Activated CD4-positive, alpha-beta T cell treated with anti-CD3 and anti-CD28 coated beads for 36 hours (primary cell): ENCODE measurements at regions not wholly inside any gene's neighbourhood (a gene's known extent, or its start where the extent isn't known, plus 50 kb on each side); places are given as distances from the start of the nearest gene placed in this dataset.
A peak's percentile ranks its signal among the peaks of the same experiment; 100 is the strongest.

ENCODE experiments used
- ATAC-seq: fragments of 200-7000 bp; cut with Tn5 transposase; one replicate; pipeline ENCODE4 v1.10.0; 2021; ENCODE audit warnings: mild to moderate bottlenecking, moderate library complexity
- CTCF ChIA-PET: fragments of 350-600 bp; sonication (Branson Sonifier 250); formaldehyde crosslinking; loops from one replicate; lab custom pipeline; 2021; ENCODE audit warnings: antibody characterized with exemption; lab: Charles Lee
- POLR2A ChIA-PET: fragments of 350-600 bp; sonication (Branson Sonifier 250); formaldehyde crosslinking; loops from one replicate; lab custom pipeline; 2021; ENCODE audit warnings: antibody characterized with exemption, inconsistent platforms; lab: Charles Lee
- DNase-seq: peaks from one replicate; pipeline ENCODE4 v3.0.0-alpha.2; 2020
- H3K27ac Mint-ChIP-seq: one replicate; pipeline ENCODE4 v1.8.0; 2021; ENCODE audit warnings: mixed read lengths
- H3K27me3 Mint-ChIP-seq: one replicate; pipeline ENCODE4 v1.8.0; 2021; ENCODE audit warnings: mixed read lengths
- H3K36me3 Mint-ChIP-seq: one replicate; pipeline ENCODE4 v1.8.0; 2021; ENCODE audit warnings: low read depth, mixed read lengths
- H3K4me1 Mint-ChIP-seq: one replicate; pipeline ENCODE4 v1.8.0; 2021; ENCODE audit warnings: mixed read lengths
- H3K4me3 Mint-ChIP-seq: one replicate; pipeline ENCODE4 v1.8.0; 2021; ENCODE audit warnings: mild to moderate bottlenecking, moderate library complexity, mixed read lengths
- H3K9me3 Mint-ChIP-seq: one replicate; pipeline ENCODE4 v1.8.0; 2021; ENCODE audit warnings: low read depth, mixed read lengths
- intact Hi-C, 2 experiments: fragments of 100-400 bp; cut with DNase I in 1 of 2; cut with micrococcal nuclease in 1 of 2; formaldehyde crosslinking; loops; one replicate each; pipeline versions ENCODE4 v1.14.2 to v1.15.1; 2022 to 2024; cut with DNase I, micrococcal nuclease

- no peak overlapping the region for H3K4me3 Mint-ChIP-seq
- POLR2A ChIA-PET = no interaction called here
- no peak for ATAC-seq
- peaks cover 6% of the 10 kb centered on the region for H3K9me3 Mint-ChIP-seq
- H3K27me3 Mint-ChIP-seq = peaks cover 13% of the 10 kb centered on the region
- DNase-seq = no peak
- no peaks in the 10 kb centered on the region for H3K36me3 Mint-ChIP-seq
- CTCF ChIA-PET = no interaction called here
- H3K27ac Mint-ChIP-seq = no peak overlapping the region
- H3K4me1 Mint-ChIP-seq = no peaks in the 10 kb centered on the region
- intact Hi-C loops = no loop called here
These were observed 115.8 kb upstream of the LAMA2 start for GRCh38 chr6:128767150-128767549.

- peaks cover 21% of the 10 kb centered on the region for H3K27me3 Mint-ChIP-seq
- POLR2A ChIA-PET = no interaction called here
- no peak overlapping the region for H3K4me3 Mint-ChIP-seq
- H3K4me1 Mint-ChIP-seq = no peaks in the 10 kb centered on the region
- no peaks in the 10 kb centered on the region for H3K36me3 Mint-ChIP-seq
- H3K9me3 Mint-ChIP-seq = peaks cover 4% of the 10 kb centered on the region
- intact Hi-C loops = no loop called here
- DNase-seq = no peak
- CTCF ChIA-PET = no interaction called here
- no peak overlapping the region for H3K27ac Mint-ChIP-seq
- no peak for ATAC-seq
These were observed 119.2 kb upstream of the LAMA2 start for GRCh38 chr6:128763599-128764300.

GRCh38 chr6:128759901-128760300, 123.0 kb upstream of the LAMA2 start:
- no peaks in the 10 kb centered on the region for H3K36me3 Mint-ChIP-seq
- H3K4me3 Mint-ChIP-seq = no peak overlapping the region
- intact Hi-C loops = no loop called here
- no peaks in the 10 kb centered on the region for H3K4me1 Mint-ChIP-seq
- no peaks in the 10 kb centered on the region for H3K9me3 Mint-ChIP-seq
- ATAC-seq (no peak), DNase-seq (no peak)
- POLR2A ChIA-PET = interaction anchor here (0.7 kb wide), 1 partner anchor 183 kb away, joined by 3 read pairs; no protein-coding TSS in a partner anchor
- peaks cover 25% of the 10 kb centered on the region for H3K27me3 Mint-ChIP-seq
- CTCF ChIA-PET = no interaction called here
- H3K27ac Mint-ChIP-seq = no peak overlapping the region

GRCh38 chr6:128759447-128759846, 123.5 kb upstream of the LAMA2 start:
- CTCF ChIA-PET = no interaction called here
- no peaks in the 10 kb centered on the region for H3K36me3 Mint-ChIP-seq

GRCh38 chr6:128757961-128758360, 125.0 kb upstream of the LAMA2 start:
- H3K4me1 Mint-ChIP-seq = no peaks in the 10 kb centered on the region

More at GRCh38 chr6:128759447-128759846, 123.5 kb upstream of the LAMA2 start:
- ATAC-seq = no peak
- Mint-ChIP-seq H3K4me3 (no peak overlapping the region), H3K27me3 (peaks cover 23% of the 10 kb centered on the region), H3K4me1 (no peaks in the 10 kb centered on the region), H3K27ac (no peak overlapping the region), H3K9me3 (no peaks in the 10 kb centered on the region)
- intact Hi-C loops = no loop called here
- POLR2A ChIA-PET = interaction anchor here (0.7 kb wide), 1 partner anchor 184 kb away, joined by 3 read pairs; no protein-coding TSS in a partner anchor
- no peak for DNase-seq

GRCh38 chr6:128754658-128755256, 128.2 kb upstream of the LAMA2 start:
- intact Hi-C loops = no loop called here
- H3K4me3 Mint-ChIP-seq = no peak overlapping the region
- ChIA-PET CTCF (no interaction called here), POLR2A (no interaction called here)
- DNase-seq = no peak
- no peak for ATAC-seq
- H3K9me3 Mint-ChIP-seq = no peaks in the 10 kb centered on the region
- peaks cover 8% of the 10 kb centered on the region for H3K27me3 Mint-ChIP-seq
- H3K36me3 Mint-ChIP-seq = no peaks in the 10 kb centered on the region
- no peak overlapping the region for H3K27ac Mint-ChIP-seq
- no peaks in the 10 kb centered on the region for H3K4me1 Mint-ChIP-seq

More at GRCh38 chr6:128757961-128758360, 125.0 kb upstream of the LAMA2 start:
- Mint-ChIP-seq H3K27ac (no peak overlapping the region), H3K36me3 (no peaks in the 10 kb centered on the region), H3K4me3 (no peak overlapping the region), H3K27me3 (peaks cover 20% of the 10 kb centered on the region), H3K9me3 (no peaks in the 10 kb centered on the region)
- ChIA-PET POLR2A (no interaction called here), CTCF (no interaction called here)
- intact Hi-C loops = no loop called here
- DNase-seq = no peak
- ATAC-seq = no peak

- no peak overlapping the region for H3K4me3 Mint-ChIP-seq
- no peak overlapping the region for H3K27ac Mint-ChIP-seq
- no peak for ATAC-seq
- DNase-seq = no peak
- ChIA-PET POLR2A (no interaction called here), CTCF (interaction anchor here (1.4 kb wide), 1 partner anchor 7 kb away, joined by 4 read pairs; no protein-coding TSS in a partner anchor)
- peaks cover 11% of the 10 kb centered on the region for H3K27me3 Mint-ChIP-seq
- H3K4me1 Mint-ChIP-seq = no peaks in the 10 kb centered on the region
- H3K9me3 Mint-ChIP-seq = no peaks in the 10 kb centered on the region
- no peaks in the 10 kb centered on the region for H3K36me3 Mint-ChIP-seq
- intact Hi-C loops = no loop called here
These were observed 138.8 kb upstream of the LAMA2 start for GRCh38 chr6:128743974-128744765.

GRCh38 chr6:128742900-128743299, 140.0 kb upstream of the LAMA2 start:
- H3K9me3 Mint-ChIP-seq = no peaks in the 10 kb centered on the region

GRCh38 chr6:128740951-128741350, 142.0 kb upstream of the LAMA2 start:
- DNase-seq (no peak), ATAC-seq (no peak)
- ChIA-PET POLR2A (no interaction called here), CTCF (no interaction called here)
- intact Hi-C loops = no loop called here
- no peak overlapping the region for H3K27ac Mint-ChIP-seq
- peaks cover 3% of the 10 kb centered on the region for H3K27me3 Mint-ChIP-seq
- H3K9me3 Mint-ChIP-seq = no peaks in the 10 kb centered on the region
- H3K36me3 Mint-ChIP-seq = no peaks in the 10 kb centered on the region
- no peak overlapping the region for H3K4me3 Mint-ChIP-seq
- H3K4me1 Mint-ChIP-seq = peaks cover 11% of the 10 kb centered on the region

More at GRCh38 chr6:128742900-128743299, 140.0 kb upstream of the LAMA2 start:
- DNase-seq (no peak), ATAC-seq (no peak)
- peaks cover 9% of the 10 kb centered on the region for H3K27me3 Mint-ChIP-seq
- intact Hi-C loops = no loop called here
- ChIA-PET POLR2A (no interaction called here), CTCF (interaction anchor here (1.0 kb wide), 1 partner anchor 664 kb away, joined by 3 read pairs; no protein-coding TSS in a partner anchor)
- no peaks in the 10 kb centered on the region for H3K36me3 Mint-ChIP-seq
- no peak overlapping the region for H3K4me3 Mint-ChIP-seq
- H3K4me1 Mint-ChIP-seq = peaks cover 8% of the 10 kb centered on the region
- no peak overlapping the region for H3K27ac Mint-ChIP-seq

- ATAC-seq (no peak), DNase-seq (no peak)
- Mint-ChIP-seq H3K36me3 (no peaks in the 10 kb centered on the region), H3K4me3 (no peak overlapping the region), H3K4me1 (peaks cover 11% of the 10 kb centered on the region), H3K9me3 (no peaks in the 10 kb centered on the region), H3K27ac (no peak overlapping the region), H3K27me3 (peaks cover 8% of the 10 kb centered on the region)
- intact Hi-C loops = no loop called here
- CTCF ChIA-PET = no interaction called here
- POLR2A ChIA-PET = no interaction called here
These were observed 143.8 kb upstream of the LAMA2 start for GRCh38 chr6:128739112-128739511.

GRCh38 chr6:128738112-128738511, 144.8 kb upstream of the LAMA2 start:
- Mint-ChIP-seq H3K27me3 (peaks cover 7% of the 10 kb centered on the region), H3K9me3 (no peaks in the 10 kb centered on the region), H3K4me3 (no peak overlapping the region), H3K27ac (no peak overlapping the region), H3K36me3 (no peaks in the 10 kb centered on the region), H3K4me1 (peaks cover 11% of the 10 kb centered on the region)
- ATAC-seq = peak; percentile 49
- intact Hi-C loops = no loop called here
- CTCF ChIA-PET = interaction anchor here (1.3 kb wide), 1 partner anchor 12 kb away, joined by 3 read pairs; no protein-coding TSS in a partner anchor
- DNase-seq = no peak
- POLR2A ChIA-PET = no interaction called here
